ENCODE measurements at regions not wholly inside any gene's neighbourhood (a gene's known extent, or its start where the extent isn't known, plus 50 kb on each side); places are given as distances from the start of the nearest gene placed in this dataset.

DNA sequence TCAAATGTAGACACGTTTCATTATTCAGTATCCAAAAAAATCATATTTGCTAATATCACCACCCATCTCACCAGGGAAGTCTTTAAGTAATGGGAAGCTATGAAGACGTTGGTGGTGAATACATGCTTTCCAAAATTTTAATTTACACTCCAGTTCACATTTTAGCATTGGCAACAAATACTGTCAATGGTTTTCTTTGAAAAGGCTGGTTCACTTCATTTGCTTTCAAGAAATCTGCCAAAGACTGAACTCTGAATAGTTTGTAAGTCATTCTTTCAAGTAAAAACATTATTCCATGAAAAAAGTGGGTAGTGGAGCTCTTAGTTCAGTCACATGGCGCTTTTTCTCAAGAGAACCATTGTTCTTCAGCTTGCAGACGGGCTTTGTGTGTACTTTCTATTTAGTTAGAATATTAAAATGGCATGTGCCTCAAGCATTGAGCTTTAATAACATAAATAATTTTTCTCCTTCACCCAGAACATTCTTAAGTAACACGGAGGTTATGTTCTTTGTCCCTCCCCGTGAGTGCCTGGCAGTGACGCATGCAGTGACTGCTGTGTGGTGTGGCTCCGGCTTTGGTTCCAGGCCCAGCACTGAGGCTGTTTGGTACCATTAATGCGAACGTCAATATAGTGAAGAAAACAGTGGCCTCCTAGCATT is 300.0 kb upstream of the HDAC4 start:
- no peak for FAIRE-seq

DNA sequence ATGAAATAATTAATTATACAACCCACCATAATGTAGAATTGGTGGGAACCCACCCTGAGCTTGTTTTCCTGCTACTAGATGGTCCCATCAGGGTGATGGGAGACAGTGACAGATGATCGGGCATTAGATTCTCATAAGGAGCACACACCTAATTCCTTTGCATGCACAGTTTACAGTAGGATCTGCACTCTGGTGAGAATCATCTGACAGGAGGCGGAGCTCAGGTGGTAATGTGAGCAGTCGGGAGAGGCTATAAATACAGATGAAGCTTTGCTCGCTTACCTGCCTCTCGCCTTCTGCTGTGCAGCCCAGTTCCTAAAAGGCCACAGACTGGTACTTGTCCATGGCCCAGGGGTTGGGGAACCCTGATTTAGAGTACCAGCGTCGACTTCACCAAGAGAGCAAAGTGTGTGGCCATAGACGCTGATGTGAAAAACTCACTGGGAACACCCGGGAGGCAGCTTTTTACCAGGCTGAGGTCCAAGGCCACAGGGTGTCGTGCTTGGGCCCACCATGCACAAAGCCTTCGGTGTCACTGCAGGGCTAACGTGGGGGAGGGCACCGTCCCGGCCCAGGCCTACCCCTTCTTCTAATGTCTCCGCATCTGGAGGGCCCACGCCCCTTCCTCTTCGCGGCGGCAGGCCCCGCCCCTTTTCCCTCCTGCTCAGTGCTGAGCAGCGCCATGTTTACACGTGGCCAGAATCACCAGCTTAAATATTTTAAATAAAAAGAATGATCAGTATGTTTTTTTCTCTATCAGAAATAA is 296.8 kb upstream of the HDAC4 start:
- no peak for FAIRE-seq

DNA sequence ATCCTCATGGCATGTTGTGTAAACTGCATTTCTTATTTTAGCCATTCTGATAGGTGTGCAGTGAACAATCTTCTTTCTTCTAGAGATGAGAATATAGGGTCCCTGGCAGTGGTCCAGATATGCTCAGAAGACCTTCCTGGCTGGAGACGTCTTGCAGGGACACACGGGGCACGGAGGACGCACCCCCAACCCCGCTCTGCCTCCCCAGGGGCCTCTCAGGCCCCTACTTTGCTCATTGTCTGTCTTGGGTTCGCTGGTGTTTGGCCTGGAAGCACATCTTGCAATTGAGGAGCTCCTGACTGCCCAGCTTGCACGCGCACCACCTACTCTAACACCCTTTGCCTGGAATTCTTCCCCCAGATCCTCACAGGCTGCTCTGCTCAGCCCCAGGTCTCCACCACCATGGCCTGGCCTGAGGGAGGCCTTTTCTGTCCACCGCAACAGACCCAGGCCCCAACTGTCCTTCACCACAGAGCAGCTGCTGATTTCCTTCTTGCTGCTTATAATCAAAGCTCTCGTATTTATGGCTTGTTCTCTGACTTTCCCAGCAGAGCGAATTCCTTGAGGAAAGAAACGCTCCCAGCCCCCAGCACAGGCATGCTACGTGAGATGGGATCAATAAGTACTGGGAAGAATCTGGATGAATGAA is 295.9 kb upstream of the HDAC4 start:
- FAIRE-seq: no peak

- FAIRE-seq: no peak
These were observed 295.0 kb upstream of the HDAC4 start for GRCh38 chr2:239695728-239696240.

DNA sequence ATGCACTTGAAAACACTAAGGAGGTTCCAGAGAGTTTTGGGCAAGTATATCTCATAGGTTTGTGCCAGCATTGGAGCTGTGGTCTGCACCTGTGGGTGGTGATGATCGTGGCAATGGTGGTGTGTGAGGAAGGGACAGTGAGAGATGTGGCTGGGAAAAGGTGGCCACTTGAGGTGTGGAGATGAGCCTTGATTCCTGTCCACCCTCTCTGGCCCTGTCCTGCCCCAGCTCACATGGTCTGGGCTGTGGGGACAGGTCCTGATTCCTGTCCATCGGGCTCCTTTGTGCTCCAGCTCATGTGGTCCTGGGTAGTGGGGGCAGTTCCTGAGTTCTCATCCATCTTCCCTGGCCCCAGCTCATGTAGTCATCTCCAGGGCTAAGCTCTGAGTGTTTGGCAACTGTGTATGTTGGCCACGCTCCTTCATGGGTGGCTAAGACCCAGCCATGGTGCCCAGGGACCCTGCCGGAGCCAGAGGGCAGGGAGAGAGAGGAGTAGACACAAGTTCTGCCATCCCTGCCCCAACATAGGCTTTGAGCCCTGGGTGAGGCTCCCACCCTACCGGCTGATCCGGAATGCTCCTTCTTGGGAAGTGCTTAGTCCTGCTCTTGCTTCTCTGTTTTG is 294.4 kb upstream of the HDAC4 start:
- no peak for FAIRE-seq

DNA sequence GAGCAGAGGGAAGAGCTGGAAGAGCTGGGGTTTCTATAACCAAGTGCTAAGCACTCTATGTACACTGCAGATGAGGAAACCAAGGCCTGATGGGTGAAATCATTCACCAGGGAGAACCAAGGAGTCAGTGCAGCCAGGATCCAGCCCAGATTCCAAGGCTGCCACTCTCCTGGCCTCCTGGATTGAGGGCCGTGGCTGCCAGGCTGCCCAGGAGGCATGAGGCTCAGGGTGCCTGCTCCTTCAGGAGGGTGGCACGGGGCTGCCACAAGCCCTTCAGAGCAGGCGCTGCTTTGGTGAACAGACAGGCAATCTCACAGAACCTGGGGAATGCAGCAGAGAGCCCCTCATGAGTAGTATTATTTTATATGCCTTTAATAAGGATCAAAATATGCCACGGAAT is 293.7 kb upstream of the HDAC4 start:
- no peak for FAIRE-seq

GRCh38 chr2:239693761-239694415 is 293.1 kb upstream of the HDAC4 start:
- FAIRE-seq: no peak

DNA sequence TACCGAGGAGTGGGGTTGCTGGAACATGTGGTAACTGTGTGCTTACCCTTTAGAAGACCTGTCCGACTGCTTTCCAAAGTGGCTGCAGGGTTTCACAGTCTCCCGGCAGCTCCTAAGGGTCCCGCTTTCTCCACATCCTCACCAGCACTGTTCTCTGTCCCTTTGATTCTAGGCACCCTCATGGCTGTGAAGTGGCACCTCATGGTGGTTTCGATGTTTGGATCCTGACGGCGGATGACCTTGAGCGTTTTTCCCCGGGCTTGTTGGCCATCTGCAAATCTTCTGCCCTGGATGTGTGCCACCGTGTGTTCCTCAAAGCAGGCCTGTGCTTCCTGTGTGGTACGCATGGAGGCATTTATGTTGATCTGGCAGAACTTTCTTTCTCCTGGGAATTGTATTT is 292.5 kb upstream of the HDAC4 start:
- no peak for FAIRE-seq

GRCh38 chr2:239692919-239693318 is 292.1 kb upstream of the HDAC4 start:
- no peak for FAIRE-seq

GRCh38 chr2:239692362-239692851 is 291.6 kb upstream of the HDAC4 start:
- no peak for FAIRE-seq

DNA sequence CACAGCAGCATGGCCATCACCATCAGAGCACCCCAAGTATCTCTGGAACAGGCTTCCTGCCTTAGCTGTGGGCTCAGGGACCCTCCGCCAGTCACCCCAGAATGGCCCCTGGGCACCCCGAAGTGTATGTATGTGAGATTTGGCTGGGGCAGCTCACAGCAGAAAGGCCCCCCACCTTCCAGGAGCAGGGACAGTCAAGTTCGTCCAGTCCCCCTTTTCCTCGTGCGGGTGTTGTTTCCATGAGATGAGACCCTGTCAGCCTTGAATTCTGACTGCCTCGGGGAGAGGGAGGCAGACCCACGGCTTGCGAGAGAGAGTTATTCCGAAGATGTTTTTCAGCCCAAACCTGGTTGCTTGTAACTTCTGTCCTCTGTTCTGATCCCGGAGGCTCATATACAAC is 290.9 kb upstream of the HDAC4 start:
- FAIRE-seq: no peak

DNA sequence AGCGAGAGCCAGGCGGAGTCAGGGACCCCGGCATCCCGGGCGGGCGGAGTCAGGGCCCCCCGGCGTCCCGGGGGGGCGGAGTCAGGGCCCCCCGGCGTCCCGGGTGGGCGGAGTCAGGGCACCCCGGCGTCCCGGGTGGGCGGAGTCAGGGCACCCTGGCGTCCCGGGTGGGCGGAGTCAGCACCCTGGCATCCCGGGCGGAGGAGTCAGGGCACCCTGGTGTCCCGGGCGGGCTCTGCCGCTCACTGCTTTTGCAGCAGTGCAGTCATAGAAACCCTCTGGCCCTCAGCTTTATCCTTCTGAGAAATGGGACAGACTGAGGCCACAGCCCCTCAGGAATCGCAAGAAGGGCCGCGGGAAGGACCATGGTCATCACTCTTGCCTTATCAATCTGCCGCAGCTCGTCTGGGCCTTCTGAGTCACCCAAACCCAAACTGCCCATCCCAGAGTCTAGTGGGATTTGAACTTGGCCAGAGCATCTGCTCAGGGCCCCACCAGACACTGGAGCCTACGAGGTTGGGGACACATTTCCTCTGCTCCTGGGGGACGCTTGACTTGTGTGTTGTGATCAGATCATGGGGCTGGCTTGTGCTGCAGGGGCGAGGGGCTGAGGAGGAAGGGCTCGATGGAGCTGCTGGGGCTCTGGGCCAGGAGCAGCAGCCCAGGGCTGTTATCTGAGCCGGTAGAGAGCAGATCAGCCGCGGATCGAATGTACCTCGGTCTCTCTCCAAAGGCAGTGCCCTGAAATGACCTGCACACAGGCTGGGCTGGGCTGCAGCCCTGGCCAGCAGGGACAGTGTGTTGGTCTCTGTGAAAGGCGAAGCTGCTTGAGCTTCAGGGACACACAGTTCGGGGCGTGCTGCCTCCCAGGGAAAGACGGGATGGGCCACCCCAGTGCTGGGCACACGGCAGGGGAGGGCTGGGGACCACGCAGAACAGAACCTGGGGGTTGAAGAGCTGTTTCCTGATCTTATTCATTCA is 290.1 kb upstream of the HDAC4 start:
- no peak for FAIRE-seq

GRCh38 chr2:239689985-239690384 is 289.2 kb upstream of the HDAC4 start:
- FAIRE-seq: no peak

- FAIRE-seq: no peak
These were observed 288.6 kb upstream of the HDAC4 start for GRCh38 chr2:239689410-239689809.

- FAIRE-seq: no peak
These were observed 288.0 kb upstream of the HDAC4 start for GRCh38 chr2:239688840-239689239.

- no peak for FAIRE-seq
These were observed 287.4 kb upstream of the HDAC4 start for GRCh38 chr2:239688122-239688681.

- FAIRE-seq: no peak
These were observed 286.6 kb upstream of the HDAC4 start for GRCh38 chr2:239687441-239687840.

DNA sequence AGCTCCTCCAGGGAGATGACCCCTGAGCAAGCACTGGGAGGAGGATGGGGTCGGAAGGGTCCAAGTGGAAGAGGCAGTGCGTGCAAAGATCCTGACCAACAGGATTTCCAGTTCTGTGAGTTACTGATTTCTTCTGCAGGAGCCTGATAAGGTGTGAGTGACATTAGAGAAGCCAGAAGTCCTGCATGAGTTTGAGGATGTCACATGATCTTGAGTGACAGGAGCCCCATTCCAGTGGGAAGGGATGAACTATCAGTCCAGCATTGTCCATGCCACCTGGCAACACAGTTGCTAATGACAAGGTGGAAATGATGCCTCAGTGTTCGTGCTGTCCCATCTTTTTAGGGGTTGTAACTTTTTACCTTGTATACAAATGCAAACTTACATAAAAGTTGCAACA is 285.1 kb upstream of the HDAC4 start:
- FAIRE-seq: no peak

DNA sequence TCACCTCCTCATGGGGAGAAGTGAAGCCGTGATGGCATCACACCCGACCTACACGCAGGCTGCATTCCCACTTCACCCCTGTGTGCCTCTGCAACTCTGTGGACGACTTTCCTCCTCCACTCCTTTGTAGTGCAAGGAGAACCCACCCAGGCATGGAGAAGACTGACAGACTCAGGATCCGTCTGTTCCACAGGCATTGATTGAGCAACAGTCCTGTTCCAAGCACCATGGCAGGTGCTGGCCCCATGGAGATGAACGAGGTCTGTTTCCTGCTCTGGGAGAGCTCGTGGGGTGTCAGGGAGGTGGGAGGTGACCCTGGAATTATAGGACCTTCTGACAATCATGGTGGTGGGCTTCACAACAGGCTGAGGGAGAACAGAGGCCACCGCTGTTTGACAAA is 284.7 kb upstream of the HDAC4 start:
- no peak for FAIRE-seq

GRCh38 chr2:239684996-239685395 is 284.2 kb upstream of the HDAC4 start:
- no peak for FAIRE-seq

DNA sequence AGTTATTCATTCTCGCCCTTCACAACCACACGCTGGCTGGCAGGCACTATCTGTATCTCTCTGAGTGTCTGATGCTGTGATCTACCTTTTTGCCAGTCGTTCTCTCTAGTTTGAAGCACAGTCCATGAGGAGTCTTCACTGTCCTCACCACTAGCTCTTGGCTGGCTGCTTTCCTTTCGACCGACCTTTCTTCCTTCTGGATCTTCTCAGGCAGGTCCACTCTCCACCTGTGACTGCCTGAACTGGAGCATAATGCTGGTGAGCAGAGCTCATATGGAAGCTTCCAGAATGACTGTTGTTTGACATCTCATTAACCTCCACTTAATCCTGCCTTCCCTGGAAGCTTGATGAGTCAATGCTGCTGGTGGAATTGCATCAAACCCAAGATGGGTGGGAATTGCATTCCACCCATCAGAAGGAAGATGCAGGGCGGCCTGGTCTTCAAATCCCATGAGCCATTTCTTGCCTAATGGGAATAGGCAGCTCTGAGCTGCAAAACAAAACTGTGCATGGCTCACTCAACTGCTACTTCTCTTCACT is 283.5 kb upstream of the HDAC4 start:
- no peak for FAIRE-seq

Measured in islet of Langerhans (tissue), 1 donor.